Kidney (tissue), 13 donors: ENCODE measurements at regions not wholly inside any gene's neighbourhood (a gene's known extent, or its start where the extent isn't known, plus 50 kb on each side); places are given as distances from the start of the nearest gene placed in this dataset.

Experiments used
- DNase-seq, 5 donors: peaks; one replicate each; pipeline ENCODE4 v3.0.0-alpha.2; 2013 to 2020
- FAIRE-seq: peaks from 2 replicates; lab custom pipeline; 2012; peaks lifted over from hg19 to GRCh38; lab: Jason Lieb, UNC
- H3K27ac ChIP-seq, 2 donors: one replicate each; pipeline ENCODE4 v1.7.0; 2013; ENCODE audit warnings: low read depth in 2 of 2, low read length in 2 of 2, inconsistent platforms in 1 of 2
- H3K27me3 ChIP-seq: one replicate; pipeline ENCODE4 v1.7.1; 2013; ENCODE audit warnings: low read length, inconsistent platforms; ENCODE audit not compliant: control insufficient read depth, insufficient read depth
- H3K36me3 ChIP-seq, 3 donors: one replicate each; pipeline versions ENCODE4 v1.7.0 to v1.7.1; 2013; ENCODE audit warnings: low read length in 3 of 3, control low read depth in 1 of 3, inconsistent platforms in 1 of 3; ENCODE audit not compliant: insufficient read depth in 3 of 3, control insufficient read depth in 2 of 3
- H3K4me1 ChIP-seq, 3 donors: one replicate each; pipeline versions ENCODE4 v1.7.0 to v1.7.1; 2013; ENCODE audit warnings: low read length in 3 of 3, inconsistent platforms in 1 of 3, low read depth in 1 of 3; ENCODE audit not compliant: control insufficient read depth in 2 of 3, insufficient read depth in 2 of 3
- H3K4me3 ChIP-seq, 3 donors: one replicate each; pipeline versions ENCODE4 v1.7.0 to v1.8.1; 2013; ENCODE audit warnings: low read length in 3 of 3, control low read depth in 1 of 3, inconsistent platforms in 1 of 3
- H3K9ac ChIP-seq, 3 donors: one replicate each; pipeline versions ENCODE4 v1.7.0 to v1.7.1; 2013; ENCODE audit warnings: low read length in 3 of 3, control low read depth in 1 of 3, inconsistent platforms in 1 of 3
- H3K9me3 ChIP-seq, 3 donors: one replicate each; pipeline versions ENCODE4 v1.7.0 to v1.7.1; 2013; ENCODE audit warnings: low read length in 3 of 3, control low read depth in 1 of 3, inconsistent platforms in 1 of 3; ENCODE audit not compliant: control insufficient read depth in 2 of 3, insufficient read depth in 1 of 3
- intact Hi-C: fragments of 100-400 bp; cut with DNase I; formaldehyde crosslinking; loops from one replicate; pipeline ENCODE4 v1.11.1; 2022
- TF ChIP-seq, protein P1 (sequence below): IDR thresholded peaks from 3 replicates; pipeline ENCODE4 v1.5.1; 2012; ENCODE audit warnings: mild to moderate bottlenecking, moderate library complexity, borderline replicate concordance; ENCODE audit not compliant: insufficient read depth; ENCODE audit errors: extremely low read depth
- donor health status: control.
- donor health status: control.
- donor health status: control.
- donor health status: control.
- donor health status: control.
- donor health status: DM: yes; HTN: yes; CAD: no.
- donor health status: Normal renal cell carcinoma (clear cell type).

DNA sequence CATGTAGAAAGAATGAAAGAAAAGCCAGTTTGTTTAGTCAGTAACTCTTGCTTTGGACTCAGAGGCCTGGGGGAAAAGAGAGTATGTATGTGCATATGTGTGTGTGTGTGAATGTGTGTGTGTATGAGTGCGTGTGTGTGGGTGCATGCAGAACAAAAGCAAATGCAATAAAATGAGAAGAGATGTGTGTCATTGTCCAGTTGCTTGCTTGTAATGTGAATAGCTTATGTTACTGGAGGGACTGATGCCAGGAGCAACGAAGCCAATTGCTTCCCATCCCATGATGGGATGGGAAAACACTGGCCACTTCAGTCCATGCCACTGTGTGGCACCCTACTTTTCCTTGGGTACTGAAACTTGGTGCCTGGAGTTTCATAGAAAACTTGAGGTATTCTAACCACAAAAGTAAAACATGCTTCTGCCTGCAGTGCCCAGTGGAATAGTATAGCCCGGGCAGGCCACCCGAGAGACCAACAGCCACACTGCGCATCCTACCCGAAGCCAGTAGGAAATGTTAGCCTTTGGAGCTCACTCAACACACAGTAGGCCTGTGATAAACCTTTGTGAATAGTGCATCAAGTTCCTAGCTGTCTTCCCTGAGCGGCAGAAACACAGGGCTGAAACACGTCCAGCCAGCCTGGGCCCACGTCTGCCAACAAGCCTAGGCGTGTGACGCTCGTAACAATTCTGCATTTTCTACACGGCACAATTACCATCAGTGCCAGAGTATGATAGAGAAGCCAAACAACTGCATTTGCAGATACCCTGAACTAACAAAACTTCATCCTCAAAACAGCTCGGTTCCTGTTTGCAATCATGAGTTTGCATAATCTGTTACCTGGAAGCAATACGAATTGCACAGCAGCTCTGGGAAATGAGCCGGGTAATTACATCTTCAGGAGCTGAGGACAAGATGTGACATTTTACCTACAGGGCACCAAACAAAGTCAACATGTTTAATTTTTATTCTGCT is 198.1 kb downstream of the SYK start:
- Histone ChIP-seq H3K27me3 (no peaks in the 10 kb centered on the region), H3K36me3 (no peaks in the 10 kb centered on the region), H3K4me1 (no peaks in the 10 kb centered on the region), H3K9ac (no peak overlapping the region), H3K27ac (no peak overlapping the region), H3K4me3 (no peak overlapping the region), H3K9me3 (no peaks in the 10 kb centered on the region)
- FAIRE-seq (no peak), DNase-seq (peak in 1 of 5 donors; percentile 14)
- TF ChIP-seq, protein P1, sequence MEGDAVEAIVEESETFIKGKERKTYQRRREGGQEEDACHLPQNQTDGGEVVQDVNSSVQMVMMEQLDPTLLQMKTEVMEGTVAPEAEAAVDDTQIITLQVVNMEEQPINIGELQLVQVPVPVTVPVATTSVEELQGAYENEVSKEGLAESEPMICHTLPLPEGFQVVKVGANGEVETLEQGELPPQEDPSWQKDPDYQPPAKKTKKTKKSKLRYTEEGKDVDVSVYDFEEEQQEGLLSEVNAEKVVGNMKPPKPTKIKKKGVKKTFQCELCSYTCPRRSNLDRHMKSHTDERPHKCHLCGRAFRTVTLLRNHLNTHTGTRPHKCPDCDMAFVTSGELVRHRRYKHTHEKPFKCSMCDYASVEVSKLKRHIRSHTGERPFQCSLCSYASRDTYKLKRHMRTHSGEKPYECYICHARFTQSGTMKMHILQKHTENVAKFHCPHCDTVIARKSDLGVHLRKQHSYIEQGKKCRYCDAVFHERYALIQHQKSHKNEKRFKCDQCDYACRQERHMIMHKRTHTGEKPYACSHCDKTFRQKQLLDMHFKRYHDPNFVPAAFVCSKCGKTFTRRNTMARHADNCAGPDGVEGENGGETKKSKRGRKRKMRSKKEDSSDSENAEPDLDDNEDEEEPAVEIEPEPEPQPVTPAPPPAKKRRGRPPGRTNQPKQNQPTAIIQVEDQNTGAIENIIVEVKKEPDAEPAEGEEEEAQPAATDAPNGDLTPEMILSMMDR, result no peak
- intact Hi-C loops, result no loop called here

DNA sequence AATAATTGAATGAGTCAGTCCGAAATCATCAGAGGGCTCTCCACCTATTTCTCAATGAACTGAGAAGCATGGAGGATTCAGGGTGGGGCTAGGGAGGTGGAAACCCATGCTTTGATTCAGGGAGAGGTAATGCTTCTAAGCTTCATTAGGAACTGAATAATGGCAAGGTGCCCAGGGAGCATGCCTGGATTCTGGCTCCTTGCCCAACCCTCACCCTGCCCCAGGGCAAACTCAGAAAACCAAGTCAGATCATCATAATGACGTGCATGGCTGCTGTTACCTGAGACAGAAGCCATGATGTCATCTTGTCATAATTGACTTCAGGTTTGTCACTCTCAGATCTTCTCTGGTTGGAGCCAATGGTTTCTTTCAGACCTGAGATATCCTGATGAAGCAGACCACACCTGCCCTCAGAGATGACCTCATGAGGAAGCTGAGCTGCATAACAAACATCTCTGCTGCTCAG is 199.6 kb downstream of the SYK start:
- FAIRE-seq, result no peak

DNA sequence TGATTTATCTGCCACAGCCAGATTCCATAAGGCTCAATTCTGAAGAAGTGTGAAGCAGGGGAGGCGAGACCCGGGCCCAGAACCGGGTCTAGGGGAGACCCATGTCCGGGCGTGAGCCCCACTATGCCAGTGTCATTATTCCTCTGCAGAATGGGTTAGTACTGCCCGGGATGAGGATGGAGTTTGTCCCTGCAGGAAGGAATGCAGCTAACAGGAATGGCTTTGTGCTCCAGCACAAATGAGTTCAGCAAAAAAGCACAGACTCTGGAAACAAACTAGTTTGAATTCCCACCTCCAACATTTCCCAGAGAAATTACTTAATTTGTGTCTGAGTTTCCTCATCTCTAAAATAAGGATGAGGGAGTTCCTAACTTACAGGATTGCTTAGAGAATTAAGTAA is 202.9 kb downstream of the SYK start:
- Histone ChIP-seq H3K4me3 (no peak overlapping the region), H3K27ac (no peak overlapping the region), H3K4me1 (no peaks in the 10 kb centered on the region), H3K36me3 (no peaks in the 10 kb centered on the region), H3K27me3 (no peaks in the 10 kb centered on the region), H3K9ac (no peak overlapping the region), H3K9me3 (no peaks in the 10 kb centered on the region)
- FAIRE-seq (no peak), DNase-seq (no peak)
- TF ChIP-seq, protein P1, result no peak
- intact Hi-C loops, result no loop called here

More for the DNA sequence above, 199.6 kb downstream of the SYK start:
- H3K27me3 ChIP-seq, result no peaks in the 10 kb centered on the region
- no peaks in the 10 kb centered on the region for H3K36me3 ChIP-seq
- intact Hi-C loops, result no loop called here
- no peak overlapping the region for H3K27ac ChIP-seq
- no peaks in the 10 kb centered on the region for H3K4me1 ChIP-seq
- no peak overlapping the region for H3K4me3 ChIP-seq
- TF ChIP-seq, protein P1, result no peak
- DNase-seq, result peak in 3 of 5 donors; percentile 40 to 47 (median 42)
- H3K9me3 ChIP-seq, result no peaks in the 10 kb centered on the region
- H3K9ac ChIP-seq, result no peak overlapping the region
